Astrocyte (in vitro differentiated cells and primary cell): ENCODE measurements at regions not wholly inside any gene's neighbourhood (a gene's known extent, or its start where the extent isn't known, plus 50 kb on each side); places are given as distances from the start of the nearest gene placed in this dataset.

ENCODE experiments used
- DNase-seq: peaks from one replicate; pipeline ENCODE4 v3.0.0-alpha.2; 2010; ENCODE audit warnings: low read depth
- FAIRE-seq: peaks from 2 replicates; lab custom pipeline; 2011; peaks lifted over from hg19 to GRCh38; lab: Jason Lieb, UNC
- H2AFZ ChIP-seq: 2 replicates; pipeline ENCODE4 v1.6.0; 2012; ENCODE audit warnings: low read depth, low read length, inconsistent platforms
- H3K27ac ChIP-seq: 2 replicates; pipeline ENCODE4 v1.5.1; 2011; ENCODE audit warnings: low read depth, low read length, inconsistent platforms
- H3K27me3 ChIP-seq: 2 replicates; pipeline ENCODE4 v1.6.0; 2011; ENCODE audit warnings: low read length, inconsistent platforms; ENCODE audit not compliant: insufficient read depth
- H3K36me3 ChIP-seq: 2 replicates; pipeline ENCODE4 v1.5.1; 2011; ENCODE audit warnings: low read length, inconsistent platforms; ENCODE audit not compliant: insufficient read depth
- H3K4me1 ChIP-seq: 2 replicates; pipeline ENCODE4 v1.5.1; 2011; ENCODE audit warnings: low read length, inconsistent platforms; ENCODE audit not compliant: insufficient read depth
- H3K4me2 ChIP-seq: 2 replicates; pipeline ENCODE4 v1.6.0; 2012; ENCODE audit warnings: low read length, inconsistent platforms
- H3K4me3 ChIP-seq: 2 replicates; pipeline ENCODE4 v1.5.1; 2011; ENCODE audit warnings: low read depth, mild to moderate bottlenecking, low read length, inconsistent platforms; ENCODE audit not compliant: insufficient read depth
- H3K79me2 ChIP-seq: 2 replicates; pipeline ENCODE4 v1.6.0; 2012; ENCODE audit warnings: mild to moderate bottlenecking, low read length, inconsistent platforms; ENCODE audit not compliant: insufficient read depth
- H3K9ac ChIP-seq: 2 replicates; pipeline ENCODE4 v1.6.0; 2012; ENCODE audit warnings: mild to moderate bottlenecking, low read length, inconsistent platforms
- H3K9me3 ChIP-seq: 2 replicates; pipeline ENCODE4 v1.5.1; 2012; ENCODE audit warnings: low read depth, mild to moderate bottlenecking, low read length, inconsistent platforms; ENCODE audit not compliant: insufficient read depth
- H4K20me1 ChIP-seq: 2 replicates; pipeline ENCODE4 v1.6.0; 2012; ENCODE audit warnings: low read length, inconsistent platforms; ENCODE audit not compliant: insufficient read depth
- H3K27ac Mint-ChIP-seq: one replicate; pipeline ENCODE4 v1.8.0; 2021; ENCODE audit warnings: mild to moderate bottlenecking, mixed read lengths; ENCODE audit not compliant: unreplicated experiment
- H3K27me3 Mint-ChIP-seq: one replicate; pipeline ENCODE4 v1.8.0; 2021; ENCODE audit warnings: low read depth, mixed read lengths; ENCODE audit not compliant: unreplicated experiment
- H3K36me3 Mint-ChIP-seq: one replicate; pipeline ENCODE4 v1.8.0; 2021; ENCODE audit warnings: low read depth, mixed read lengths; ENCODE audit not compliant: unreplicated experiment
- H3K4me1 Mint-ChIP-seq: one replicate; pipeline ENCODE4 v1.8.0; 2021; ENCODE audit warnings: low read depth, mixed read lengths; ENCODE audit not compliant: unreplicated experiment
- H3K4me3 Mint-ChIP-seq: one replicate; pipeline ENCODE4 v1.8.0; 2021; ENCODE audit warnings: mild to moderate bottlenecking, moderate library complexity, mixed read lengths; ENCODE audit not compliant: unreplicated experiment
- H3K9me3 Mint-ChIP-seq: one replicate; pipeline ENCODE4 v1.8.0; 2021; ENCODE audit warnings: mild to moderate bottlenecking, mixed read lengths; ENCODE audit not compliant: unreplicated experiment
- CTCF ChIP-seq: IDR thresholded peaks from 2 replicates; pipeline ENCODE4 v1.5.1; 2011; ENCODE audit warnings: low read depth, mild to moderate bottlenecking, inconsistent platforms, low read length, moderate library complexity; ENCODE audit not compliant: insufficient read depth
- EZH2 ChIP-seq: IDR thresholded peaks from 2 replicates; pipeline ENCODE4 v1.6.1; 2012; ENCODE audit warnings: mild to moderate bottlenecking, low read length, inconsistent platforms; ENCODE audit not compliant: insufficient read depth

- Histone ChIP-seq H3K79me2 (no peaks in the 10 kb centered on the region), H3K9me3 (peaks cover 4% of the 10 kb centered on the region), H3K36me3 (no peaks in the 10 kb centered on the region), H3K4me2 (no peak overlapping the region), H3K27ac (no peak overlapping the region), H3K9ac (no peak overlapping the region), H3K4me3 (no peak overlapping the region), H3K4me1 (no peaks in the 10 kb centered on the region), H3K27me3 (no peaks in the 10 kb centered on the region), H4K20me1 (no peaks in the 10 kb centered on the region), H2AFZ (no peak overlapping the region)
- Mint-ChIP-seq H3K27ac (no peak overlapping the region), H3K36me3 (no peaks in the 10 kb centered on the region), H3K4me3 (no peak overlapping the region), H3K9me3 (no peaks in the 10 kb centered on the region), H3K27me3 (no peaks in the 10 kb centered on the region), H3K4me1 (no peaks in the 10 kb centered on the region)
- no peak for FAIRE-seq
- no peak for TF ChIP-seq CTCF
- TF ChIP-seq EZH2, result no peak
- DNase-seq, result no peak
Observed at GRCh38 chr4:162727766-162728165, 438.9 kb downstream of the NAF1 start.

- no peaks in the 10 kb centered on the region for H3K27me3 Mint-ChIP-seq
- Histone ChIP-seq H3K9ac (no peak overlapping the region), H2AFZ (no peak overlapping the region), H3K79me2 (no peaks in the 10 kb centered on the region), H3K4me1 (no peaks in the 10 kb centered on the region), H3K36me3 (no peaks in the 10 kb centered on the region), H4K20me1 (no peaks in the 10 kb centered on the region), H3K27ac (no peak overlapping the region), H3K4me3 (no peak overlapping the region), H3K9me3 (peaks cover 4% of the 10 kb centered on the region), H3K4me2 (no peak overlapping the region), H3K27me3 (no peaks in the 10 kb centered on the region)
- H3K36me3 Mint-ChIP-seq, result no peaks in the 10 kb centered on the region
- no peak for FAIRE-seq
- DNase-seq, result no peak
- H3K9me3 Mint-ChIP-seq, result no peaks in the 10 kb centered on the region
- H3K27ac Mint-ChIP-seq, result no peak overlapping the region
- H3K4me1 Mint-ChIP-seq, result no peaks in the 10 kb centered on the region
- TF ChIP-seq CTCF (no peak), EZH2 (no peak)
- H3K4me3 Mint-ChIP-seq, result no peak overlapping the region
Observed at GRCh38 chr4:162727232-162727631, 439.5 kb downstream of the NAF1 start.

- Mint-ChIP-seq H3K4me1 (no peaks in the 10 kb centered on the region), H3K27ac (no peak overlapping the region), H3K27me3 (no peaks in the 10 kb centered on the region), H3K4me3 (no peak overlapping the region), H3K36me3 (no peaks in the 10 kb centered on the region), H3K9me3 (peaks cover 7% of the 10 kb centered on the region)
- H3K4me1 ChIP-seq, result no peaks in the 10 kb centered on the region
- H3K36me3 ChIP-seq, result no peaks in the 10 kb centered on the region
- H3K4me2 ChIP-seq, result no peak overlapping the region
- DNase-seq (no peak), FAIRE-seq (no peak)
- H3K27ac ChIP-seq, result no peak overlapping the region
- H3K4me3 ChIP-seq, result no peak overlapping the region
- no peaks in the 10 kb centered on the region for H3K9me3 ChIP-seq
- H2AFZ ChIP-seq, result no peak overlapping the region
- no peaks in the 10 kb centered on the region for H3K79me2 ChIP-seq
- H3K9ac ChIP-seq, result no peak overlapping the region
- H3K27me3 ChIP-seq, result no peaks in the 10 kb centered on the region
- no peak for TF ChIP-seq EZH2
- no peak for TF ChIP-seq CTCF
- H4K20me1 ChIP-seq, result no peaks in the 10 kb centered on the region
Observed at GRCh38 chr4:162715401-162715800, 451.3 kb downstream of the NAF1 start.
